ENCODE measurements at regions not wholly inside any gene's neighbourhood (a gene's known extent, or its start where the extent isn't known, plus 50 kb on each side); places are given as distances from the start of the nearest gene placed in this dataset.
"Not testable (repeated sequence)": the region's sequence is repeated elsewhere in the genome, so short reads cannot be mapped to it uniquely, and the experiment has no call there.

DNA sequence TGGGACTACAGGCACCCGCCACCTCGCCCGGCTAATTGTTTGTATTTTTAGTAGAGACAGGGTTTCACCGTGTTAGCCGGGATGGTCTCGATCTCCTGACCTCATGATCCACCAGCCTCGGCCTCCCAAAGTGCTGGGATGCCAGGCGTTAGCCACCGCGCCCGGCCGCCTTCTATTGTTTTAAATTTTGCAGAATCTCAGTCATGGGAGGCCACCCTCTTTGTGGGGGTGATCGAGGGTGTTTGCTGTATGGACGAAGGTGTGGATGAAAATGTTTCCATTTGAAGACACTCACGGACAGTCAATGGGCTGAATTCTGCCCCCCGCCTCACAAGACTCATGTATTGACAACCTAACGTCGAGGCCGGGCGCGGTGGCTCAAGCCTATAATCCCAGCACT lies 73.0 kb upstream of the SHOX start:
- TF ChIP-seq, protein P1, sequence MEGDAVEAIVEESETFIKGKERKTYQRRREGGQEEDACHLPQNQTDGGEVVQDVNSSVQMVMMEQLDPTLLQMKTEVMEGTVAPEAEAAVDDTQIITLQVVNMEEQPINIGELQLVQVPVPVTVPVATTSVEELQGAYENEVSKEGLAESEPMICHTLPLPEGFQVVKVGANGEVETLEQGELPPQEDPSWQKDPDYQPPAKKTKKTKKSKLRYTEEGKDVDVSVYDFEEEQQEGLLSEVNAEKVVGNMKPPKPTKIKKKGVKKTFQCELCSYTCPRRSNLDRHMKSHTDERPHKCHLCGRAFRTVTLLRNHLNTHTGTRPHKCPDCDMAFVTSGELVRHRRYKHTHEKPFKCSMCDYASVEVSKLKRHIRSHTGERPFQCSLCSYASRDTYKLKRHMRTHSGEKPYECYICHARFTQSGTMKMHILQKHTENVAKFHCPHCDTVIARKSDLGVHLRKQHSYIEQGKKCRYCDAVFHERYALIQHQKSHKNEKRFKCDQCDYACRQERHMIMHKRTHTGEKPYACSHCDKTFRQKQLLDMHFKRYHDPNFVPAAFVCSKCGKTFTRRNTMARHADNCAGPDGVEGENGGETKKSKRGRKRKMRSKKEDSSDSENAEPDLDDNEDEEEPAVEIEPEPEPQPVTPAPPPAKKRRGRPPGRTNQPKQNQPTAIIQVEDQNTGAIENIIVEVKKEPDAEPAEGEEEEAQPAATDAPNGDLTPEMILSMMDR (IDR thresholded peaks at IDR 0.05), result not testable (repeated sequence)
- TF ChIP-seq EZH2phosphoT487, EZH2 (IDR thresholded peaks at IDR 0.05): not testable (repeated sequence)

Measured in neural progenitor cell (in vitro differentiated cells).